ENCODE measurements at regions not wholly inside any gene's neighbourhood (a gene's known extent, or its start where the extent isn't known, plus 50 kb on each side); places are given as distances from the start of the nearest gene placed in this dataset.

- TF ChIP-seq EZH2 (IDR thresholded peaks at IDR 0.05; ENCODE audit: borderline replicate concordance, insufficient read depth, low read depth, low read length, poor library complexity, severe bottlenecking) (no peak), CTCF (IDR thresholded peaks at IDR 0.05) (no peak)
These were observed 628.9 kb downstream of the DIAPH3 start for GRCh38 chr13:59534806-59535205.
